ENCODE measurements at regions not wholly inside any gene's neighbourhood (a gene's known extent, or its start where the extent isn't known, plus 50 kb on each side); places are given as distances from the start of the nearest gene placed in this dataset.
"Not testable (repeated sequence)": the region's sequence is repeated elsewhere in the genome, so short reads cannot be mapped to it uniquely, and the experiment has no call there.

DNA sequence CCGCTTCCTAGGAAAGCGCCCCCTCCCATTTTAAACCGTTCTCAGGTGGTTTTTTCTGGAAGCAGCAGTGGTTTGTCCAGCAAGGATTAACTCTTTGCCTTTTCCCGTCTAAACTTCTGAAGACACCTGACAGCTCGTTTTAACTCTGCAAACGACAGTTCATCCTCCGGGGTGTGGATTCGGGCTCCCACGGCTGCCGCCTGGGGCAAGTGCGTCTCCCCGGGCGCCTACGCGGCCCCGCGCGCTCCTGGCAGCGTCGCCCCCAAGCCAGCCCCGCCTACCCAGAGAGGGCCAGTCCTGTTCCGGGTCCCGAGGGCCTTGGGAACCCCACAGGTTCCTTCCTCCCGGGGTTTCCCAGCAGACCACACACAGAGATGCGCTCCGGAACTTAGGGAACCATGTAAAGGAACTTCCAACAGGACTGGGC is 54.4 kb downstream of the PRR18 start:
- DNase-seq, result no peak

DNA sequence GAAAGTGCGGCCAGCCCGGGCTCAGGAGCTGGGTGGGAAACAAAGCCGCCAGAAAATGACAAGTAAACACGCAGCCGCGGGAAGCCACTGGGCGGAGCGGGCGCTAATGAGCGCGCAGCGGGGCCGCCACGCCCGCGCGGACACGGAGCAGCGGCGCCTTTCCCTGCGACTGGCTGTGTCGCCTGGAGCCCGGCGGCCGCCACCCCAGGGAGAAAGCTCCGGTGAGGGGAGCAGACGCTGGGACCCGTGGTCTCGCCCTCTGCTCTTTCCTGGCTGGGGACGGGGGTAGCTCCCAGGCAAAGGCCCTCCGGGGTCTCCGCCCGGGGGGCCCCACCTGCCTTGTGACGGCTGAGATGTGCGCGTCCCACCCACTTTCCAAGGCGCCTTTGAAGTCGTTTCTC is 54.9 kb downstream of the PRR18 start:
- peak; percentile 15 for DNase-seq

DNA sequence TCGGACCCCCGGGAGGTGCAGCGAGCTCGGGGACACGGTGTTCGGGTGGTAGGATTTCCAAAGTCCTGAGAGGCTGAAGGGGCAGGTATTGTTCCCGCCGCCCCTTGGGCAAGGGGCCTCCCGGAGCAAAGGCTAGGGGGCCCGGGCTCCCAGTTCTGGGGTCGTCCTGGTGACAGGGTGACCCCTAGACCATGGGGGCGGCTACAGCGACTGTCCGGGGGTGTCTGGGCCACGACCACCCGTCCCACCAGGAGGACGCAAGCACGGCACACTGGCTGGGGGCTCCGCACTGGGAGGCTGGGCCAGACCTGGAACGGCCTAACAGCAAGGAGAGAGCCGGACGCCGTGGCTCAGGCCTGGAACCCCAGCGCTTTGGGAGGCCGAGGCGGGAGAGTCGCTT is 55.6 kb downstream of the PRR18 start:
- no peak for DNase-seq

DNA sequence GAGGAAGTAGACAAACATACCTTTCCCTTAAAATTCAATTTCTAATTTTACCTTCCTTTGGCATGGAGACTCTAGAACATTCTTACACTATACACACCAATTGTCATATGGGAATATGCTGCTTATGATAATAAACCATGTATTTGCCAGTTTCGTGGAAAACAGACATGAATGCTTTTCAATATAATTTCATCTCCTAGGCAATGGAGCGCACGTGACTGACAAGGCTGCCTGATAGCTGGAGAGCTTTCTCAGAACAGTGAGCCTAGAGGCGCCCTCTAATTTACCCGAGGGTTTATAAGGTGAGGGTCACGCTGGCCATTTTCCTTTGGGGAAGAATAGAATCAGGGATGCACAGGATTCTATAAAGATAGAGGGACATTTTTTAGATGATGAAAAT is 56.5 kb downstream of the PRR18 start:
- no peak for DNase-seq

DNA sequence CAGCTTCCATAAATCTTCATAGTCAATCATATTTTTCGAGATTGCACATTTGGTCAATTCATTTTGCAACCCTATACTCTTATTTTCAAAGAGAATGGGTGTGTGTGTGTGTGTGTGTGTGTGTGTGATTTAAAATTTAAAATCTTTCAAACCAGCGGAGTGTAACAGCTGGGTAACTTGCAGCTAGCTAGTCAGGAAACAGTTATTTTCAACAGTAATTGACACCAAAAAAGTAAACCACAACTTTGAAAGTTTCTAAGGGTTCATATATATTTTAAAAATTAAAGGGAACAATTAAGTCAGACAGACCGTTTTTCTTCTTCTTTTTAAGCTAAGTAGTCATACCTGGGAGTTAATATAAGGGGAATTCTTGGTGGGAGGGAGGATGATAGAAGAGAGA is 57.0 kb downstream of the PRR18 start:
- DNase-seq, result no peak

DNA sequence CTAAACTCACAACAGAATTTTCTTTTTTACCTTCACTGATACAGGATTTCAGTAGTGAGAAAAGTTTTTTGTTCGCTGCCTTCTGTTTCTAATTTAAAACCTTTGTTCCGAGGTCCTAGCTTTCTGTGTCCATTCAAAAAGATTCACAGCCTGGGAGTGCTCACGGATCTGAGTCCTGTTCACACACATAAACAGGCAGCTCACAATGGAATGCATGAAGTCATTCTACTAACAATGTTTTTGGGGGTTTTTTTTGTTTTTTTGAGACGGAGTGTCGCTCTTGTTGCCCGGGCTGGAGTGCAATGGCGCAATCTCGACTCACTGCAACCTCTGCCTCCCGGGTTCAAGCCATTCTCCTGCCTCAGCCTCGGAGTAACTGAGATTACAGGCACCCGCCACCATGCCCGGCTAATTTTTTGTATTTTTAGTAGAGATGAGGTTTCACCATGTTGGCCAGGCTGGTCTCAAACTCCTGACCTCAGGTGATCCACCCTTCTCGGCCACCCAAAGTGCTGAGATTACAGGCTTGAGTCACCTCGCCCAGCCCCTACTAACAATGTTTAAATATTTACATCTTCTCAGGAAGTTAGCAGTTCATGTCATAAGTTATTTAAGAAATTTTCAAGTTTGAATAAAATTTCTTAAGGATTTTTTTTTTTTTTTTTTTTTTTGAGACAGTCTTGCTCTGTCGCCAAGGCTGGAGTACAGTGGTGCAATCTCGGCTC is 59.0 kb downstream of the PRR18 start:
- DNase-seq, result not testable (repeated sequence)

DNA sequence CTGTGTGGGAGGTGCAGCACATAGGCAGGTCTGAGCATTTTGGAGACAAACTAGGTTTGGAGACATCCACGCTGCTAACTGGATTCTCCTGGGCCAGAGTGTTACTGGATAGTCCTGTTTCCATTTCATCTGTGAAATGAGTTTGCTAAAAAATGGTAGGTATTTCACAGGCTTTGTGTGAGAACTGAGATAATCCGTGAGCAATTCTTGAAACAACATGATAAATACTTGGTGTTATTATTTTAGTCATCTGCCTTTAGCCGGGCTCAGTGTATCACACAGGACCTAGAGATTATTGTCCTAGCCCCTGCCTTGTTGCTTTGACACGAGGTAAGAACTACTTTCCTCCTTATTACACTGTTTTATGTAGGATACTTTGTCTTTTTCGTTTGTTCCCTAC is 63.0 kb downstream of the PRR18 start:
- DNase-seq, result no peak

DNA sequence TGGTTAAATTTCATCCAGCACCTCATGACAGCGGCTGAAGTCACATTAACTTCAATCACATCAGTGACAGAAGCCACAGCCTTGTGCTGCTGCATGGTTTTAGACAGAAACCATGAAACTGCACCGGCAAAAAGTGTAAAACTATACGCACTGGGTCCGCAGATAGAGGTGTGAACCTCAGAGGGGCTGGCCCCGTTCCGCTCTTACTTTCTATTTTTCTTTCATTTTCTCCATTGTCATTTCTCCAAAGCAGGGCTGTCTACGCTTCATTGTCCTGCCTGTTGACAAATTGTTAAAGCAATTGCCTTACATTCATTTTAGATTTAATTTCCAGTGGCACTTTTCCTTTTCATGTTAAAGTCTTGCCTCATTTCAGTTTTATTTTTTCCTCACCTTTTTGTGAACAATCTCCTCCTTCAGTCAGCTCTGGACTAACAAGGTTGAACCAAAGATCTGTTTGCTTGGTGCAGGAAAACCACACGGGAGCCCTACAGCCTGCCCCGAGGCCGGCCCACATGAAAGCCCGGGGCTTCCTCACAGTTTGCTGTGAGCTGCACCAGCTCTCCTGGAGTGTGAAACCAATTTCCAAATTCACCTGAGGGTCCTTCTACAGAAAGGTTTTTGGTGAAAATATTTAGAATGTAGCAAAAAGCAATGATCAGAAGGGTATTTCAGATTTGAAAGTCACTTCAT is 63.7 kb downstream of the PRR18 start:
- no peak for DNase-seq

DNA sequence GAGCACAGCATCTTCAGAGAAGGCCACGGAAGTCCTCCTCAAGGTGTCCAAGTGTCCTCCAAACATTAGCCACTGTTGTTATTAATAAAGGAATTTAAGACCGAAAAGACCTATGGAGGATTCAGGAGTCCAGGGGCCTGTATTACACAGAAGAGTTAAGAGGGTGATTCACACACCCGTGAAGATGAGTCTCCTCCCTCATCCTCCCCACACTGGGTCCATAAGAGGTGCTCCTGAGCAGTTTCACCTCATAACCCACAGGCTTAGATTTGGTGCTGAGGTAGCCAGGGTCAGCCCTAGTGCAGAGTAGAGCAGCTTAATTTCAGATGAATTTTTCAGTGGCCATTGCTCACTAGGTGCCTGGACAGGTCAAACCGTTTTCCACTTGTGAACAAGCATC is 65.3 kb downstream of the PRR18 start:
- no peak for DNase-seq

DNA sequence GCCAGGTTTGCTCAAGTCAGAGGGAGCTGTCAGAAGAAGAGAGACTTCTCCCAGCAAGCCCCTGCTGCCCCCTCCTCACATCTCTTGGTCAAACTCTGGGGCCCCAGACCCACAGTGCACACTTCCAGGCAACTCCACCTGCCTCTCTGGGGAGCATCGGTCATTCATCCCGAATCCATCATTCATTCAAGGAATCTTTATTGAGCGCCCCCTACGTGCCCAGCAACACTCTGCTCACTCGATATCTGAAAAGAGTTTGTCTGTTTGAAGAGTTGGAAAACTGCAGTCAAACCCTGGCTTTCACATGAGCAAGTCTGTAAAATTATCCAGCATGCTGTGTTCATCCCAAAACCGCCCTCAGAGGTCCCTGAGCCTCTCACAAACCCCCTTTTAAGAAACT is 66.2 kb downstream of the PRR18 start:
- no peak for DNase-seq

DNA sequence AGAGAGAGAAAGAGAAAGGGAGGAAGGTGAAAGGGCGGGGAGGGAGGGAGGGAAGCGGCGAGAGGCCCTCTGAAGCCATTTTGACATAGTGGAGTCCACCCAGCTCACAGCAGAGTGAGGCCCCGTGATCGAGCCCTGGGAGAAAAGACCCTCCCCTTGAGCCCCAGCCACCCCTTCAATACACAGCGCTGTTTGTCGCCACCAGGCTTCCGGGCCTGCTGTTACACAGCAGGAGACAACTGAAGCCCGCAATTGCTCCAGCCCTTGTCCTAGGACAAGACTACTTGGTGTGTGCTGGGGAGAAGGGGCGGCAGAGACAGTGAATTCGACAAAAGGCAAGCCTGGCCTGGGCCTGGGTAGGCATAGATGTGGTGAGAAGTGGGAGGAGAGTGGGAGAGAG is 67.3 kb downstream of the PRR18 start:
- no peak for DNase-seq

DNA sequence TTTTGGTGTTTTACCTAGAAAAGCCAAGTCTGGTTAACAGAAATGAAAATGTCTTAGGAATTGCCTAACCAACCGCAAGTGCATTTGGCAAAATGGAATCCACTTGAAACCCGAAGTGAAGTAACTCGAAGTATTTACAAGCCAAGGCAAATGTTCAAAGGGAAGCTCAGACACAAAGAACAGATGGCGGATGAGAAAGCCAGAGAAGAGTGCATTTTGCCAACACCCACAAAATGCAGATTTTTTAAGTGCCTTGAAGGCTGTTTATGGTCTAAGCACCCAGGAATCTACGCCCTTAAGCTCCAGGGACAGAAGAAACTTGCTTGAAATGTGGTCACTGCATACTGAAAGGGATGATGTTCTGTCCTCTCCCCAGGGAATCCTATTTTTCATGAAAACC is 70.0 kb upstream of the TBXT start:
- no peak for DNase-seq

DNA sequence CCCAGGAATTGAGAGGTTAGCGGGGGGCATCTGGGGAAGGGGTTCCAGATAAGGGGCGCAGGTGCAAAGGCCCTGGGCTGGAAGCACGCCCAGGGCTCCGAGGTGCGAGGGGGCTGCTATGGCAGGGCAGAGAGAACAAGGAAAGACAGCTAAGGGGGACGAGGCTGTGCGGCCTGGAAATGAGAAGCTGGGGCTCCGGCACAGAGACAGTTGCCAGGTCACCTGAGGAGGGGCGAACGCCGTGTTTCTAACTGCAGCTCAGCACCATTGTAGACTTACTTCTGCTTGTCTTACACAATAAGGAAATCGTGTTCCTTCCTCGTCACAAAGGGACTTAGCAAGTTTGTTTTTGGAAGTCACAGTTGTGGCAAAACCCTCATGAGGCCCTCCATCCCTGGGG is 68.9 kb upstream of the TBXT start:
- DNase-seq, result no peak

DNA sequence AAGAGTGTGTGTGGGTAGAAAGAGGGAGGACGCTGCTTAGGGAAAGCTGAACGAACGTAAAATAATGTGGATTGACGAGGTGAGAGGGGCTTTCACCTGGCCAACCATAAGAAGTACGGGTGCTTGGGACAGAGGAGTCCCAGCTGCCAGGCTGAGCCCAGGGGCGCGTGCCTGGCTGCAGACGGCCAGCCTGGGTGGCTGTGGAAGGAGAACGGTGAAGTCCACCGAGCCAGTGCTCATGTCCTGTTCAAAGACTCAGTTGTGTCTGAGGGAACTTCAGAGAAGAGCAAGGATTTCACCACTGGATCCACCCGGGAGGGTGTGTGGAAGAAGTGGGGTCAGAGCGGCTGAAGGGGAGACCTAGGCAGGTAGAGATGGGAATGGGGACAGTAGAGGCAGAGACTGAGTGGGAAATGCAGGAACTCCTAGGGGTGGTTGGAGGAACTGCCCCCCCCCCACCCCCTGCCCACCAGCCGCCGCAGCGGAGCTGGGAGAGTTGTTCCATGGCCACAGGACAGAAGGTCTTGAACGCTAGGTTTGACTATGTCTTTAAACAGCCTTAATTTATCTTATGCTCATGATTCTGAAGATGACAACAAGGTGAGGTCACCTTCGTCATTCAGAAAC is 68.1 kb upstream of the TBXT start:
- no peak for DNase-seq

DNA sequence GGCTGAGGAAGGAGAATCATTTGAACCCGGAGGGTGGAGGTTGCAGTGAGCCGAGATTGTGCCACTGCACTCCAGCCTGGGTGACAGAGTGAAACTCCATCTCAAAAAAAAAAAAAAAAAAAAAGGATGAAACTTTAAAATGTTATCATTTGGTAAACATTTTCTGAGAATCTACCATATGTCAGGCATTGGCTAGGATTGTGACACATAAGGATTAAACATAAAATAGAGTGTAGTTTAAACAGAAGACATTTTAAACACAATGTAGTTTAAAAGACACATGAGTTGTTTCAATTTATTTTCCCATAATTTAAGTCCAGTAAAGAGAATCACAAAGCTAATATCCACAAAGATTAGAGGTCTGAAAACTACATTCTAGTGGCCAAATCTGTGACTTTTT is 63.5 kb upstream of the TBXT start:
- DNase-seq, result not testable (repeated sequence)

DNA sequence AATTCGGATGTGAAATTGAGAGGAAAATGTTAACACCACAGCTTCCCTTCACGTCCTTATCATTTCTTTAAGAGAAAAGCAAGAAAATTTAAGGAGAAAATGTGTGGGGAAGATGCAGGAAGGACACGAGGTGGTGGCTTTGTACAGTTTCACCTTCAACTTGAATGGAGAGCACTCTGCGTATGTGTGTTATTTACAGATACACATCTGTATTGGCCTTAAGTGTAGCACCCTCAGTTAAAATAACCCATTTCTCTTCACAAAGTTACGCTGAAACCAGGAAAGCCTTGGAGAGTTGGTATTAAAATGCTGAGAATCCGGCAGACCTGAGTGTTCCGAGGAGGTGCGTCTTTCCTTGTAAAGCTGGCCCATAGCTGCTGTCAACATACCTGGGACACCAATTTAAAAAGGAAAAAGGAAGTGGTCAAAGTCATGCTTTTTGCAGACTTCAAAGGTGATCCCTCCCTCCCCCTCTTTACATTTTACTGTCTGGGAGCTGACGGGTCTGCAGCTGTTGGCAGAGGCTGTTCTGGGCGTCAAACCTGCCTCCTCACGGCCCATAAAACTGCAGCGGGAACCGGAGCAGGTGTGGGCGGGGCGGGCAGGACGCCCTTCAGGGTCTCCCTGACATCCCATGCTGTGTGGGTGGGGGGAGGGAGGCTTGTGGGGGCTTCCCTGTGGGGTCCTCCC is 61.3 kb upstream of the TBXT start:
- no peak for DNase-seq

DNA sequence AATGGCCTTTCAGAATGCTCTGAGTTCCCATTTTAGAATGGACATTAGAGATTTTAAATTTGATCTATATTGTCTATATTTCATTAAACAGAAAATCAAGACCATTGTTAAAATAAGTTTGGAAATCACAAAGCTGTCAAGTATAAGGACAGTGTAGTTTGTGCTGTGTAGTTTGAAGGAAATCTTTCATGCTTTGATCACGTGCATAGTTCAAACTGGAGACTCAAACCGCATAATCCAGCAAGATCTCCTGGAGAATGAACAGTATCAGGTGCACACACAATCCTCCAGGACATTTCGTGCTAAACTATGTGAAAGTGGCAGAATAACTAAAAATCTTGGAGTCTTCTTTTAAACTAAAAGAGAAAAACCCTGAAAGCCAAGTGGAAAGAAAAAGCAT is 60.8 kb upstream of the TBXT start:
- no peak for DNase-seq

DNA sequence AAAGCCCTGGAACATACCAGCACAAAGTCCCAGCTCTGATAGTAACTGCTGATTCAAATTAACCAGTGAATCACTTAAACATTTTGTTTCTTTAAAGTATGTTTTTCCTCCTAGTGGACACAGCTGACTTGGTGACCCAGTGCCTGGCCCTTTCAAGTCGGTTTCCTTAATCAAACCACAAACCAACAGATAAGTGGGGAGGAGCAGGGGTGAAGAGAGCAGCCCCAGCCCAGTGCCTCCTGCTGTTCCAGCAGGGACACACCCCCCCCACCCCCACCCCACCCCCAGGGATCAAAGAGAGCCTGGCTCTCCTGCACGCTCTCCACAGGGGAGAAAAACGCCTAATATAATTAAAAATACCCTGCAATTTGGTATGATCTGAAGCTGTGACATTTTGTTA is 55.4 kb upstream of the TBXT start:
- no peak for DNase-seq

DNA sequence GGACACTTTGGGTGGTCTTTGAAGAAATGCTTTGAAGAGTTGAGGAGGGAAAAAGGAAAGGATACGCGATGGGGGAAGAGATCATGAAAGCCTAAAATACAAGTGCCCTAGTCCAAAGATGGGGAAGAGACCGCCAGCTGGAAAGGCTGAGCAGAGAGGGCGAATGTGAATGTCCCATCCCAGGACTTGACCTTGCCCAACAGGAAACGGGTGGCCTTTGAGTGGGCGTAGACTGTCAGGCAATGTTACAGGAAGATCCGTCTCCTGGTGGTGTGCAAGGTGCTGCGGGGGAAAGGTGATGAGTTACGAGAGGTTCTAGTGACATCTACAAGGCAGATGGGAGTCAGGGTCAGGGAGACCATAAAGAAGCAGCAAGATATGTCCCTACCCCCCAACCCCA is 55.0 kb upstream of the TBXT start:
- DNase-seq, result no peak

DNA sequence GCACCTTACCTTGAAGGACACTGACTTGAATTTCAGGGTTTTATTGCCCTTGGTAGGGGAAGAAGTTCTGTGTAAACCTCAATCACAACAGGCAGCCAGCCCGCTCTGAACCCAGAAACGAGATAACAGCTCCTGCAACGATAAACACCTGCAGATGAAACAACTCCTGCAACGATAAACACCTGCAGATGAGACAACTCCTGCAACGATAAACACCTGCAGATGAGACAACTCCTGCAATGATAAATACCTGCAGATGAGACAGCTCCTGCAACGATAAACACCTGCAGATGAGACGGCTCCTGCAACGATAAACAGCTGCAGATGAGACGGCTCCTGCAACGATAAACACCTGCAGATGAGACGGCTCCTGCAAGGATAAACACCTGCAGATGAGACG is 54.0 kb upstream of the TBXT start:
- no peak for DNase-seq

DNA sequence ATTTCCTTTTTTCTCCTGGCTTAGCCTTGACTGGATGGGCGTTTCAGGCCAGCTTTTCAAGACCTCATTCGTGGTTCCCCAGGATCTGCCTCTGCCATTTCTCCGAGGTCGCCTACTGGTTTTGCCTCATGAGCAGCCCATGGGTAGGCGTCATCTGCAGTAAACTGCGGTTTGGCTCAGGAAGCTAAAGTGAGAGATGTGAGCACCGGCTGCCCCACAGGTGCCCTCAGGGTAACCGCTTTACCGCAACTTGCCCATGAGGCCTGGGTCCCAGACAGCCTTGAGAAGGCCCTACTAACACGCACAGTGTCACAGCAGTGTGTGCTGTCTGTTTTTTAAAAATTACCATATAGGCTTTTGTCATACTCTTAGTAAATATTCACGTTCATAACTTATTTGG is 53.4 kb upstream of the TBXT start:
- no peak for DNase-seq
